ENCODE measurements at regions not wholly inside any gene's neighbourhood (a gene's known extent, or its start where the extent isn't known, plus 50 kb on each side); places are given as distances from the start of the nearest gene placed in this dataset.
A peak's percentile ranks its signal among the peaks of the same experiment; 100 is the strongest.
"Not testable (repeated sequence)": the region's sequence is repeated elsewhere in the genome, so short reads cannot be mapped to it uniquely, and the experiment has no call there.

- H3K9me3 ChIP-seq (replicated peaks), result no peaks in the 10 kb centered on the region
- no peak overlapping the region for H3K4me3 ChIP-seq
- no peak overlapping the region for H3K27ac ChIP-seq
- DNase-seq, result peak in 1 of 2 experiments; percentile 60
- H3K36me3 ChIP-seq, result no peaks in the 10 kb centered on the region
- H3K4me1 ChIP-seq, result 0 out of 2 replicates have a peak, but pooled peaks cover 7% of the 10 kb centered on the region
- H3K27me3 ChIP-seq, result no peaks in the 10 kb centered on the region
Observed at GRCh38 chr7:131057015-131057793, 270.5 kb upstream of the MKLN1 start.

DNA sequence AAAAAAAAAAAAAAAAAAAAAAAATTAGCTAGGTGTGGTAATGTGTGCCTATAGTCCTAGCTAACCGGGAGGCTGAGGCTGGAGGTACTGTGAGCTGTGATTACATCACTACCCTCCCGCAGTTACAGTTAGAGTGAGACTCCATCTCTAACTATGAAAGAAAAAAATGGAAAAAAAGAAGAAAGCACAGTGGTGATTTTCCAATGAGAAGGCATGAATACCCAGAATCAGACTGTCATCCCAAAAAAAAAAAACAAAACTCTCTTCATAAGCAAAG lies 269.9 kb upstream of the MKLN1 start:
- no peaks in the 10 kb centered on the region for H3K9me3 ChIP-seq (replicated peaks)
- no peak overlapping the region for H3K27ac ChIP-seq
- no peaks in the 10 kb centered on the region for H3K27me3 ChIP-seq
- H3K4me1 ChIP-seq, result 0 out of 2 replicates have a peak, but pooled peaks cover 4% of the 10 kb centered on the region
- H3K4me3 ChIP-seq, result no peak overlapping the region
- no peaks in the 10 kb centered on the region for H3K36me3 ChIP-seq
- DNase-seq, result no peak

- H3K4me1 ChIP-seq; H3K27ac ChIP-seq; DNase-seq; H3K4me3 ChIP-seq; H3K27me3 ChIP-seq; H3K9me3 ChIP-seq (replicated peaks); H3K36me3 ChIP-seq: not testable (repeated sequence)
Observed at GRCh38 chr7:131058561-131059288, 269.0 kb upstream of the MKLN1 start.

GRCh38 chr7:131059401-131059800 lies 268.3 kb upstream of the MKLN1 start:
- not testable (repeated sequence) for H3K27ac ChIP-seq; H3K4me3 ChIP-seq; H3K9me3 ChIP-seq (replicated peaks); DNase-seq; H3K27me3 ChIP-seq; H3K36me3 ChIP-seq; H3K4me1 ChIP-seq

GRCh38 chr7:131061158-131061557 lies 266.5 kb upstream of the MKLN1 start:
- no peak for DNase-seq
- Histone ChIP-seq H3K9me3 (replicated peaks) (no peaks in the 10 kb centered on the region), H3K4me1 (0 out of 2 replicates have a peak, but pooled peaks cover 4% of the 10 kb centered on the region), H3K27me3 (no peaks in the 10 kb centered on the region), H3K4me3 (no peak overlapping the region), H3K27ac (no peak overlapping the region), H3K36me3 (no peaks in the 10 kb centered on the region)

- no peaks in the 10 kb centered on the region for H3K36me3 ChIP-seq
- H3K4me1 ChIP-seq, result 0 out of 2 replicates have a peak, but pooled peaks cover 4% of the 10 kb centered on the region
- H3K27ac ChIP-seq, result no peak overlapping the region
- no peaks in the 10 kb centered on the region for H3K9me3 ChIP-seq (replicated peaks)
- H3K4me3 ChIP-seq, result no peak overlapping the region
- H3K27me3 ChIP-seq, result no peaks in the 10 kb centered on the region
- no peak for DNase-seq
Observed at GRCh38 chr7:131061818-131062217, 265.9 kb upstream of the MKLN1 start.

GRCh38 chr7:131066635-131067034 lies 261.0 kb upstream of the MKLN1 start:
- H3K36me3 ChIP-seq, result no peaks in the 10 kb centered on the region
- no peak overlapping the region for H3K4me3 ChIP-seq
- H3K9me3 ChIP-seq (replicated peaks), result no peaks in the 10 kb centered on the region
- H3K4me1 ChIP-seq, result no peaks in the 10 kb centered on the region
- H3K27ac ChIP-seq, result no peak overlapping the region
- H3K27me3 ChIP-seq, result no peaks in the 10 kb centered on the region
- DNase-seq, result no peak

DNA sequence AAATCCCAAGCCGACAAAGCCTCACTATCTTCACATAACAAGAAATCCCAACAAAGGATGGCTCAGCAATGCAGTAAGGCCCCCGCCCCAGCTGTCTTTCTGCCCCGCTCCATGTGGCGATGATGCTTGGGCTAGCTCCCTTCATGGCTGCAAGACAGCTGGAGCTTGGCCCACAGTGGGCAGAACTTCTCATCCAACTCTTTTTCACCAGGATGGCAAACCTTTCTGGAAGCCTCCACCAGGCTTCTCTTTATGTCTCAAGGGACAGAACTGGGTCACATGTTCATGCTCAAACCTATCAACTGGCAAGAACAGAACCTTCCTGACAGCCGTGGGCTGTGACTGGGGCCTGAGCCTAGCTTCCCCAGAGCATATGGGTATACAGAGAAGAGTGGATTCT lies 260.5 kb upstream of the MKLN1 start:
- Histone ChIP-seq H3K4me3 (no peak overlapping the region), H3K27ac (no peak overlapping the region), H3K27me3 (no peaks in the 10 kb centered on the region), H3K9me3 (replicated peaks) (no peaks in the 10 kb centered on the region), H3K36me3 (no peaks in the 10 kb centered on the region), H3K4me1 (0 out of 2 replicates have a peak, but pooled peaks cover 1% of the 10 kb centered on the region)
- DNase-seq, result peak in 1 of 2 experiments; percentile 20

DNA sequence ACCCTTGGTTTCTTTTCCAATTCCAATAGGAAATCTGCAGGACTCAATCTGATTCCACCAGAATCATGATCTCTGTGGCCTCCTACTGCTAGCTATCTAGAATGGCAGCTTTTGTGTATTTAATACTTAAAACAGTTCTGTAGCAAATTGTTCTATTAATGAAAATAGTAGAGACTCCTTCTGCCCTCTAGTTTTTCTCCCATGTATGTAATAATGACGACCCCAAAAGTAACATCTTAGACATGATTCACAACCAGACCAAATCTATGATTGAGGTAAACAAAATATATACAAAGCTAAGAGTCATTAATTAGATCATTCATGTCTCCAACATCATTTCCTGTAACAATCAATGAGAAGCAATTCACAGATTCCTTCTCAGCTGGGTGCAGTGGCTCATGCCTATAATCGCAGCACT lies 259.1 kb upstream of the MKLN1 start:
- Histone ChIP-seq H3K4me1 (0 out of 2 replicates have a peak, but pooled peaks cover 4% of the 10 kb centered on the region), H3K27ac (no peak overlapping the region), H3K9me3 (replicated peaks) (no peaks in the 10 kb centered on the region), H3K4me3 (no peak overlapping the region), H3K27me3 (no peaks in the 10 kb centered on the region), H3K36me3 (no peaks in the 10 kb centered on the region)
- DNase-seq, result no peak

GRCh38 chr7:131071786-131072504 lies 255.7 kb upstream of the MKLN1 start:
- Histone ChIP-seq H3K27me3 (no peaks in the 10 kb centered on the region), H3K4me3 (no peak overlapping the region), H3K9me3 (replicated peaks) (no peaks in the 10 kb centered on the region), H3K27ac (no peak overlapping the region), H3K4me1 (0 out of 2 replicates have a peak, but pooled peaks cover 4% of the 10 kb centered on the region), H3K36me3 (no peaks in the 10 kb centered on the region)
- peak in 1 of 2 experiments; percentile 41 for DNase-seq

- H3K36me3 ChIP-seq, result no peaks in the 10 kb centered on the region
- no peaks in the 10 kb centered on the region for H3K9me3 ChIP-seq (replicated peaks)
- H3K27ac ChIP-seq, result no peak overlapping the region
- H3K27me3 ChIP-seq, result no peaks in the 10 kb centered on the region
- DNase-seq, result peak in 1 of 2 experiments; percentile 31
- no peak overlapping the region for H3K4me3 ChIP-seq
- H3K4me1 ChIP-seq, result 0 out of 2 replicates have a peak, but pooled peaks cover 4% of the 10 kb centered on the region
Observed at GRCh38 chr7:131072505-131073091, 255.1 kb upstream of the MKLN1 start.

DNA sequence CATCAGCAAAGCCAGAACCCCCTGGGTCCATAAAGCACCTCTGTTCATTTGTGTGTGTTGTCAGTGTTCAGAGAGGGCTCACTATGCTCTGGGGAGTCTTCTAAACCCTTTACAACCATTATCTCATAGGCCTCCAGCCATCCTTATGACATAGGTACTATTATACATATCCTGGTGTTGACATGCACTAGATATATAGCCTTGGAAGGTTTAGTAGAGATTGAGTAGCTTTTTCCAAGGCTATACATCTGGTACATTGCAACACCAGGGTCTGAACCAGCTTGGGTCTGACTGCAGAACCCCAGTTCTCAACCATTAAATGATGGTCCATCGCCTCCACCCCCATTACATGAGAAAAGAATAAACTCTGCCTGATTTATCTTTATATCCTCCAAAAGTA lies 253.6 kb upstream of the MKLN1 start:
- no peak for DNase-seq
- Histone ChIP-seq H3K27ac (no peak overlapping the region), H3K36me3 (no peaks in the 10 kb centered on the region)

DNA sequence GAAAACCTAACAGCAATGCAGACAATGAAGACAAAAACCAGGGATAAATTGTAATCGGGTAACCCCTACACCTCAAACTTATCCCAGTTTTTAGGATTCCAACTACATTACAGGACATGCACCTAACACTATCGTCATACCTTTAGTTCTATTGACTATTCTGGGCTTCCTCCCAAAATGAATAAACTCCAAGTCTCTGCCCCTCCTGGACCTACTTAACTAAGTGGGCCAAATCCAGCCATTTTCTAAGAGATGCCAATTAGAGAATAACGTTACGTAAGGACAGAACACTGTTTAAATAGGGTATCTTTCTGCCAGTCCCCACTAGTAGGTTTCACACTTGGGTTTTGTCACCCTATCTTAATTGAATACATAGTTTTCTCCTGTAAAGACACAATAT lies 253.1 kb upstream of the MKLN1 start:
- Histone ChIP-seq H3K4me1 (0 out of 2 replicates have a peak, but pooled peaks cover 4% of the 10 kb centered on the region), H3K36me3 (no peaks in the 10 kb centered on the region), H3K4me3 (no peak overlapping the region), H3K9me3 (replicated peaks) (no peaks in the 10 kb centered on the region), H3K27ac (no peak overlapping the region), H3K27me3 (no peaks in the 10 kb centered on the region)
- DNase-seq, result no peak

More for the DNA sequence above, 253.6 kb upstream of the MKLN1 start:
- 0 out of 2 replicates have a peak, but pooled peaks cover 4% of the 10 kb centered on the region for H3K4me1 ChIP-seq
- no peaks in the 10 kb centered on the region for H3K27me3 ChIP-seq
- no peak overlapping the region for H3K4me3 ChIP-seq
- H3K9me3 ChIP-seq (replicated peaks), result no peaks in the 10 kb centered on the region

DNA sequence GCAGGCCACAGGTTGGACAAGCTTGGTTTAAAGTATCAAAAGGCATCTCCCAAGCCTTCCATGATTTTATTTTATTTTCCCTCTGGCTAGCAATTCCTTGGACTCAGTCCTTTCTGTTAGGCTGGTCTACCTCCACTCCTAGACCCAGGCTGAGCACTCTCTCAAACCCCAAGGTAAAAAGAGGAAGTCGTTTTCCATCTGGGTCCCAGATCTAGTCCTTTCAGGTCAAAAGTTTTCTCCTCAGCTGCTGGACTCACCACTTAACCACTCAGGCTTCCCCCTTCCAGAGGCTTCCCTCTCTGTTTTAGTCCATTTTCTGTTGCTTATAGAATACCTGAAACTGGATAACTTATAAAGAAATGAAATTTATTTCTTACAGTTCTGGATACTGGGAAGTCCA lies 252.3 kb upstream of the MKLN1 start:
- Histone ChIP-seq H3K4me3 (no peak overlapping the region), H3K4me1 (0 out of 2 replicates have a peak, but pooled peaks cover 4% of the 10 kb centered on the region), H3K27me3 (no peaks in the 10 kb centered on the region), H3K9me3 (replicated peaks) (no peaks in the 10 kb centered on the region), H3K27ac (no peak overlapping the region), H3K36me3 (no peaks in the 10 kb centered on the region)
- no peak for DNase-seq

Data from SJCRH30 (cell line).